GM12801 (cell line): ENCODE measurements at regions not wholly inside any gene's neighbourhood (a gene's known extent, or its start where the extent isn't known, plus 50 kb on each side); places are given as distances from the start of the nearest gene placed in this dataset.

Source experiments
- CTCF ChIP-seq: IDR thresholded peaks from one replicate; pipeline ENCODE4 v1.5.1; 2011; ENCODE audit warnings: control low read depth; ENCODE audit not compliant: insufficient read length; ENCODE audit errors: extremely low read depth

- no peak for TF ChIP-seq CTCF
Measured at GRCh38 chr3:162094301-162094700, 597.7 kb downstream of the OTOL1 start.

- TF ChIP-seq CTCF, result no peak
Measured at GRCh38 chr3:162096874-162097273, 600.3 kb downstream of the OTOL1 start.

GRCh38 chr3:162103808-162104207 lies 607.2 kb downstream of the OTOL1 start:
- TF ChIP-seq CTCF, result no peak

- no peak for TF ChIP-seq CTCF
Measured at GRCh38 chr3:162111861-162112260, 615.3 kb downstream of the OTOL1 start.

GRCh38 chr3:162112719-162113118 lies 616.1 kb downstream of the OTOL1 start:
- no peak for TF ChIP-seq CTCF

GRCh38 chr3:162117961-162118360 lies 621.4 kb downstream of the OTOL1 start:
- TF ChIP-seq CTCF, result no peak

GRCh38 chr3:162119651-162120050 lies 623.0 kb downstream of the OTOL1 start:
- TF ChIP-seq CTCF, result no peak

GRCh38 chr3:162122405-162122804 lies 625.8 kb downstream of the OTOL1 start:
- TF ChIP-seq CTCF, result no peak
